HCT116 (cell line): ENCODE measurements at regions not wholly inside any gene's neighbourhood (a gene's known extent, or its start where the extent isn't known, plus 50 kb on each side); places are given as distances from the start of the nearest gene placed in this dataset.

Source experiments
- ATAC-seq: fragments of 200-7000 bp; cut with Tn5 transposase; 2 replicates; pipeline ENCODE4 v1.9.1; 2020; ENCODE audit warnings: mild to moderate bottlenecking, moderate library complexity
- BruUV-seq: library from RNA; stranded (reverse); fragments of 400-500 nt; replicated peaks from 2 replicates; lab custom pipeline; 2021; lab: Mats Ljungman, UMichigan
- CTCF ChIA-PET: fragments of 300-600 bp; sonication (Branson Sonifier 250); formaldehyde crosslinking; loops from one replicate; lab custom pipeline; 2021; ENCODE audit warnings: antibody characterized with exemption; lab: Charles Lee
- POLR2A ChIA-PET: fragments of 300-600, 350-600 bp; sonication (Branson Sonifier 250); formaldehyde crosslinking; loops from one replicate; lab custom pipeline; 2021; ENCODE audit warnings: antibody characterized with exemption; lab: Charles Lee
- RAD21 ChIA-PET, 2 experiments: fragments of 300-600 bp; sonication (Branson Sonifier 250); formaldehyde crosslinking; loops; one replicate each; lab custom pipeline; 2023; ENCODE audit warnings: low total read pairs in 2 of 2; ENCODE audit not compliant: uncharacterized antibody in 2 of 2, unreplicated experiment in 2 of 2, low non-redundant PET in 1 of 2; lab: Charles Lee
- DNase-seq: peaks from one replicate; pipeline ENCODE4 v3.0.0-alpha.2; 2010; ENCODE audit warnings: low read depth, low spot score
- H2AFZ ChIP-seq: fragments of 200-600 bp; shearing (Covaris generic), sonication (generic); 2 replicates; pipeline ENCODE4 v1.6.1; 2017; ENCODE audit warnings: low read depth, mixed run types, mixed read lengths, antibody characterized with exemption, low read length; ENCODE audit not compliant: poor library complexity, severe bottlenecking
- H3K27ac ChIP-seq: 2 replicates; pipeline ENCODE4 v1.5.1; 2012; ENCODE audit warnings: low read depth, low read length
- H3K27me3 ChIP-seq: fragments of 200-600 bp; sonication (generic); 2 replicates; pipeline ENCODE4 v1.6.1; 2016; ENCODE audit warnings: mixed run types, low read length, mixed read lengths; ENCODE audit not compliant: insufficient read depth
- H3K36me3 ChIP-seq, 2 experiments: fragments of 200-500 bp in 1 of 2; fragments of 200-600 bp in 1 of 2; sonication (Bioruptor generic) in 1 of 2; sonication (generic) in 1 of 2; 2 replicates each; pipeline versions ENCODE4 v1.5.1 to v1.6.1; 2014 to 2016; ENCODE audit warnings: low read length in 2 of 2, inconsistent platforms in 1 of 2, mixed read lengths in 1 of 2, mixed run types in 1 of 2; ENCODE audit not compliant: insufficient read depth in 2 of 2, control insufficient read depth in 1 of 2
- H3K4me1 ChIP-seq, 2 experiments: fragments of 200-600 bp in 1 of 2; sonication (generic) in 1 of 2; 2 replicates each; pipeline versions ENCODE4 v1.5.1 to v1.6.1; 2012 to 2017; ENCODE audit warnings: low read length in 2 of 2, inconsistent platforms in 1 of 2, mild to moderate bottlenecking in 1 of 2, mixed read lengths in 1 of 2, mixed run types in 1 of 2, moderate library complexity in 1 of 2; ENCODE audit not compliant: insufficient read depth in 2 of 2, control insufficient read depth in 1 of 2
- H3K4me2 ChIP-seq: fragments of 200-600 bp; sonication (generic); 2 replicates; pipeline ENCODE4 v1.6.1; 2017; ENCODE audit warnings: mixed run types, low read length, mixed read lengths
- H3K4me3 ChIP-seq, 2 experiments: fragments of 200-600 bp in 1 of 2; sonication (generic) in 1 of 2; replicated peaks in 1 of 2; 2 replicates each; pipeline ENCODE4 v1.5.1; 2011 to 2016; ENCODE audit warnings: low read length in 2 of 2, control low read depth in 1 of 2, low read depth in 1 of 2, mild to moderate bottlenecking in 1 of 2, mixed read lengths in 1 of 2, mixed run types in 1 of 2
- H3K79me2 ChIP-seq: fragments of 200-600 bp; sonication (generic); 2 replicates; pipeline ENCODE4 v1.6.1; 2017; ENCODE audit warnings: mild to moderate bottlenecking, mixed run types, low read length, moderate library complexity, mixed read lengths; ENCODE audit not compliant: insufficient read depth
- H3K9ac ChIP-seq: fragments of 200-600 bp; sonication (generic); 2 replicates; pipeline ENCODE4 v1.6.1; 2016; ENCODE audit warnings: low read length, mixed read lengths
- H3K9me2 ChIP-seq: fragments of 200-600 bp; sonication (generic), shearing (Covaris generic); 2 replicates; pipeline ENCODE4 v1.6.1; 2017; ENCODE audit warnings: mixed run types, mild to moderate bottlenecking, moderate library complexity; ENCODE audit not compliant: insufficient read depth
- H3K9me3 ChIP-seq, 2 experiments: fragments of 200-500 bp in 1 of 2; fragments of 200-600 bp in 1 of 2; sonication (Bioruptor generic) in 1 of 2; sonication (generic) in 1 of 2; 2 replicates each; pipeline ENCODE4 v1.6.1; 2014 to 2017; ENCODE audit warnings: low read length in 2 of 2, mixed read lengths in 2 of 2, inconsistent platforms in 1 of 2, low read depth in 1 of 2, mild to moderate bottlenecking in 1 of 2, mixed run types in 1 of 2, moderate library complexity in 1 of 2; ENCODE audit not compliant: control insufficient read depth in 1 of 2, insufficient read depth in 1 of 2
- H4K20me1 ChIP-seq: fragments of 200-600 bp; sonication (generic), shearing (Covaris generic); 2 replicates; pipeline ENCODE4 v1.6.1; 2017; ENCODE audit warnings: mixed run types, mild to moderate bottlenecking, moderate library complexity; ENCODE audit not compliant: insufficient read depth
- ATF3 ChIP-seq: IDR thresholded peaks from 2 replicates; pipeline ENCODE4 v1.6.1; 2012
- CBX3 ChIP-seq: IDR thresholded peaks from 2 replicates; pipeline ENCODE4 v1.6.1; 2012; ENCODE audit warnings: low read depth
- CEBPB ChIP-seq: IDR thresholded peaks from 2 replicates; pipeline ENCODE4 v1.6.1; 2012; ENCODE audit warnings: low read depth
- CTCF ChIP-seq, 3 experiments: fragments of 200-600 bp in 1 of 3; sonication (generic) in 1 of 3; IDR thresholded peaks in 2 of 3; conservative IDR thresholded peaks in 1 of 3; 2 replicates each; pipeline ENCODE4 v1.5.1; 2012 to 2017; ENCODE audit warnings: low read depth in 2 of 3, low read length in 2 of 3, antibody characterized with exemption in 1 of 3, borderline replicate concordance in 1 of 3, control low read depth in 1 of 3, mild to moderate bottlenecking in 1 of 3, mixed read lengths in 1 of 3, mixed run types in 1 of 3, moderate library complexity in 1 of 3; ENCODE audit not compliant: insufficient read depth in 1 of 3
- ELF1 ChIP-seq: IDR thresholded peaks from 2 replicates; pipeline ENCODE4 v1.6.1; 2012; ENCODE audit warnings: low read depth, borderline replicate concordance
- EZH2phosphoT487 ChIP-seq: fragments of 200-600 bp; IDR thresholded peaks from 2 replicates; pipeline ENCODE4 v1.6.1; 2018; ENCODE audit warnings: antibody characterized with exemption, borderline replicate concordance
- FOSL1 ChIP-seq: IDR thresholded peaks from 2 replicates; pipeline ENCODE4 v1.6.1; 2012; ENCODE audit warnings: low read depth
- JUND ChIP-seq: IDR thresholded peaks from 2 replicates; pipeline ENCODE4 v1.6.1; 2012
- MAX ChIP-seq: IDR thresholded peaks from 2 replicates; pipeline ENCODE4 v1.6.1; 2012
- RAD21 ChIP-seq: IDR thresholded peaks from 2 replicates; pipeline ENCODE4 v1.6.1; 2012; ENCODE audit warnings: low read depth, mild to moderate bottlenecking
- SP1 ChIP-seq: IDR thresholded peaks from 2 replicates; pipeline ENCODE4 v1.6.1; 2012; ENCODE audit warnings: low read depth
- SRF ChIP-seq: IDR thresholded peaks from 2 replicates; pipeline ENCODE4 v1.6.1; 2012; ENCODE audit warnings: low read depth
- intact Hi-C: fragments of 100-400 bp; cut with micrococcal nuclease; formaldehyde crosslinking; loops from 2 replicates; pipeline ENCODE4 v1.10.0; 2022

- Histone ChIP-seq H3K4me3 (no peak overlapping the region), H3K79me2 (no peaks in the 10 kb centered on the region), H3K36me3 (no peaks in the 10 kb centered on the region), H3K9ac (no peak overlapping the region), H3K27ac (no peak overlapping the region), H4K20me1 (no peaks in the 10 kb centered on the region), H2AFZ (no peak overlapping the region), H3K9me2 (no peaks in the 10 kb centered on the region), H3K9me3 (no peaks in the 10 kb centered on the region), H3K4me1 (peaks cover 7 to 18% of the 10 kb centered on the region in 2 experiments; a peak in 3 of 4 replicates), H3K27me3 (no peaks in the 10 kb centered on the region), H3K4me2 (no peak overlapping the region)
- DNase-seq (no peak), ATAC-seq (no peak)
- POLR2A ChIA-PET, result no interaction called here
- no peak for TF ChIP-seq CEBPB
- TF ChIP-seq RAD21, result no peak
- TF ChIP-seq JUND, result no peak
- no peak for TF ChIP-seq SP1
- TF ChIP-seq CBX3, result no peak
- no peak for TF ChIP-seq ATF3
- TF ChIP-seq SRF, result no peak
- no peak for TF ChIP-seq CTCF (IDR thresholded peaks at IDR 0.05 in 2 of 3, conservative IDR thresholded peaks at IDR 0.05 in 1 of 3; ENCODE audit: borderline replicate concordance in 1 of 3, insufficient read depth in 1 of 3, low read depth in 2 of 3, low read length in 2 of 3)
- no peak for TF ChIP-seq EZH2phosphoT487
- no peak for TF ChIP-seq FOSL1
- TF ChIP-seq ELF1, result no peak
- no peak for TF ChIP-seq MAX
- RAD21 ChIA-PET, result no interaction called here
- intact Hi-C loops, result no loop called here
- CTCF ChIA-PET, result no interaction called here
- BruUV-seq, result no TSS peak
Observed at GRCh38 chr12:19053218-19053617, 76.3 kb upstream of the PLEKHA5 start.
